AG04449 (cell line): ENCODE measurements at regions not wholly inside any gene's neighbourhood (a gene's known extent, or its start where the extent isn't known, plus 50 kb on each side); places are given as distances from the start of the nearest gene placed in this dataset.
"Not testable (repeated sequence)": the region's sequence is repeated elsewhere in the genome, so short reads cannot be mapped to it uniquely, and the experiment has no call there.

Experiments used
- CTCF ChIA-PET: fragments of 350-600 bp; formaldehyde crosslinking; extraction: SDS; loops from one replicate; lab custom pipeline; 2021; ENCODE audit warnings: antibody characterized with exemption; lab: Yijun Ruan, JAX
- POLR2A ChIA-PET: fragments of 400-600, 350-600 bp; formaldehyde crosslinking; extraction: SDS; loops from one replicate; lab custom pipeline; 2020; ENCODE audit warnings: antibody characterized with exemption, inconsistent platforms; lab: Yijun Ruan, JAX
- DNase-seq: peaks from one replicate; pipeline ENCODE4 v3.0.0-alpha.2; 2010; ENCODE audit warnings: low read depth, low spot score
- H3K4me3 ChIP-seq: 2 replicates; pipeline ENCODE4 v1.5.1; 2011; ENCODE audit warnings: low read depth, mild to moderate bottlenecking, control low read depth, low read length
- CTCF ChIP-seq: IDR thresholded peaks from one replicate; pipeline ENCODE4 v1.5.1; 2011; ENCODE audit warnings: mild to moderate bottlenecking, moderate library complexity, low read length, control low read depth, inconsistent platforms; ENCODE audit not compliant: insufficient read depth; ENCODE audit errors: missing control alignments

DNA sequence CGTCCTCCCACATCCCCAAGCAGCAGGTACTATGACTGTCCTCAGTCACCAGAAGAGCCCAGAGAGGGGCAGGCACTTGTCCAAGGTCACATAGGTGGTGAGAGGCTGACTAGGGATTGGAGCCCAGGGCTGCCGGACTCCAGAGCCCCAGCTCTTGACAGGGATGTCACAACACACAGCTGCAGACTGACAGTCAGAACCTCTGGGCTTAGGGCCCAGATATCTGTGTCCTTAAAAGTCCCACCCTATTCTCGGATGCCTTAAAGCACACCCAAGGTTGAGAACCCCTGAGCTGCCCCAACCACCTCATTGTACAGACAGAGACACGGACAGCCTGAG, 622.9 kb downstream of the MATN1 start:
- CTCF ChIA-PET: interaction anchor here (1.8 kb wide), 1 partner anchor 11 kb away, joined by 7 read pairs; no protein-coding TSS in a partner anchor
- POLR2A ChIA-PET: no interaction called here
- TF ChIP-seq CTCF: no peak
- no peak for DNase-seq
- no peak overlapping the region for H3K4me3 ChIP-seq

DNA sequence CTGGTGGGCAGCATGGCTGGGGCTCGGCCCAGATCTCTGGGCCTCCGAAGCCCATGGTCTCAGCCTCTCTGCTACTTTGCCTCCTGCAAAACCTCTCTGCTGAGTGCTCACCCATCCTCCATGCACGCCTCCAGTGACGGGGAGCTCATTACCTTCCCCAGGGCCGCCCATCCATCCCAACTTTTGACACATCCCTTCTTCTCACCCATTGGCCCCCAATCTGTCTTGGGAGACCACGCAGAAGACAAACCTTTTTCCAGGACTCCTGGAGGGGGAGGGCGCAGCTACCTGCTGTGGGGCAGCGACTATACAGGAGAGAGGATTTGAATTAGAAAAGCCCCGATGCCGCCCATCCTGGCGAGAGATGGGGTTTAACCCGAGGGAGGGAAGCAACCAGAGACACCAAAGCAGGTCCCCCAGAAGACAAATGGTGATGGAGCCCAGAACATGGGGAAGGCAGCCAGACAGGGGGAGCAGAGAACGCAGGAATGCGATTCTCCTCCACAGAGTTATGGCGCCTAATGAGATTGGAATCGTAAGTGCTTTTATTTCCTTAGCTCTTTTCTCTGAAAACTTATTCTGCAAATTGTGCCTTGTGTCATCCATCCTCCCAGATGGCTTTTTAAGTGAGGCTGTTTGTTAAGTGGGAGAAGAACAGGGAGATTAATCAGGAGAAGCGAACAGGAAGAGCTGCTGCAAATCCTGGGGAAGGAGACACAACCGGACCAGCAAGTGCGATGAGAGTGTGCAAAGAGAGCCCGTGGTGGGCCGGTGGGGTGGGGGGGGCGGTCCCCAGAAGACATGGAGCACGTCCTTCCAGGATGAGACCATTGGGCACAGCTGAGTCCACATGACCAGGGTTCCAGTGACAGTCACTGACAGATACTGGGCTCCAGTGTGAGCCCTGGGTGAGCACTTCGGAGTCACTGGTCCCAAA, 623.5 kb downstream of the MATN1 start:
- no peak overlapping the region for H3K4me3 ChIP-seq
- CTCF ChIA-PET: interaction anchor here (1.8 kb wide), 1 partner anchor 11 kb away, joined by 7 read pairs; no protein-coding TSS in a partner anchor
- TF ChIP-seq CTCF: no peak
- POLR2A ChIA-PET: no interaction called here
- no peak for DNase-seq

DNA sequence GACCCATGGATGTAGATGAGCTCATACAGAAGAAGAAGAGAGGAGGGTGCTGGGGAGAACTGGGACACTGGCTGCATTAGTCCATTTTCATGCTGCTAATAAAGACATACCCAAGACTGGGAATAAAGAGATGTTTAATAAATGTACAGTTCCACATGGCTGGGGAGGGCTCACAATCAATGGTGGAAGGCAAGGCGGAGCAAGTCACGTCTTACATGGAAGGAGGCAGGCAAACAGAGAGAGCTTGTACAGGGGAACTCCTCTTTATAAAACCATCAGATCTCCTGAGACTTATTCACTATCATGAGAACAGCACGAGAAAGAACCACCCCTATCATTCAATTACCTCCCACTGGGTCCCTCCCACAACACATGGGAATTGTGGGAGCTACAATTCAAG, 625.5 kb downstream of the MATN1 start:
- H3K4me3 ChIP-seq, DNase-seq, POLR2A ChIA-PET, CTCF ChIA-PET: not testable (repeated sequence)

DNA sequence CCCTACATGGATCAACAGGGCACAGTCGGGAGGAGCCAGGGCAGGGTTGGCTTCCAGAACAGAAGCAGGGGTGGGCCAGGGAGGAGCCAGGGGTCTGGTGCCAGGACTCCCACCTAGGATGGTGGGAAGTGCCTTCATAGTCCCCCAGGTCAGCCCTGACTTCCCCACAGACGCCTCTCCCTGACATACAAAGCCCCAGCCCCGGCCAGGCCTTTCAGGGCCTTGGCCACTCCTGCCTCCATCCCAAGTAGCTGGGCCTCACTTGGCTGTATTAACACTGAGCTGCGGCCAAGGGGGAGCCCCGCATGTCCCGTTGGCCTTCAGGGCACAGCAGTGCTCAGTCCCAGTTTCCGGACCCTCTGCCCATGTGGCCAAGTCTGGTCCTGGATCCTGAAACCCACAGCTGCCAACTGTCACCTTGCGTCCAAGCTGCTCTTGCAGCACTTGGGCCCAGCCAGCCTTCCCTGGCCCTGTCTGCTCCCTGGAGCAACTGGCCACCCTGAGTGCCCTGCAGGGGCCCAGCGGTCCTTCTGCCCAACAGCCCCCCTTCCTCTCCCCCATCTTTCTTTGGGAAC, 627.8 kb downstream of the MATN1 start:
- ChIA-PET POLR2A (no interaction called here), CTCF (no interaction called here)
- TF ChIP-seq CTCF: no peak
- H3K4me3 ChIP-seq: no peak overlapping the region
- DNase-seq: no peak

- POLR2A ChIA-PET: no interaction called here
- DNase-seq: no peak
- TF ChIP-seq CTCF: no peak
- H3K4me3 ChIP-seq: no peak overlapping the region
- CTCF ChIA-PET: no interaction called here
Measured at GRCh38 chr1:30095051-30095450, 628.3 kb downstream of the MATN1 start.

DNA sequence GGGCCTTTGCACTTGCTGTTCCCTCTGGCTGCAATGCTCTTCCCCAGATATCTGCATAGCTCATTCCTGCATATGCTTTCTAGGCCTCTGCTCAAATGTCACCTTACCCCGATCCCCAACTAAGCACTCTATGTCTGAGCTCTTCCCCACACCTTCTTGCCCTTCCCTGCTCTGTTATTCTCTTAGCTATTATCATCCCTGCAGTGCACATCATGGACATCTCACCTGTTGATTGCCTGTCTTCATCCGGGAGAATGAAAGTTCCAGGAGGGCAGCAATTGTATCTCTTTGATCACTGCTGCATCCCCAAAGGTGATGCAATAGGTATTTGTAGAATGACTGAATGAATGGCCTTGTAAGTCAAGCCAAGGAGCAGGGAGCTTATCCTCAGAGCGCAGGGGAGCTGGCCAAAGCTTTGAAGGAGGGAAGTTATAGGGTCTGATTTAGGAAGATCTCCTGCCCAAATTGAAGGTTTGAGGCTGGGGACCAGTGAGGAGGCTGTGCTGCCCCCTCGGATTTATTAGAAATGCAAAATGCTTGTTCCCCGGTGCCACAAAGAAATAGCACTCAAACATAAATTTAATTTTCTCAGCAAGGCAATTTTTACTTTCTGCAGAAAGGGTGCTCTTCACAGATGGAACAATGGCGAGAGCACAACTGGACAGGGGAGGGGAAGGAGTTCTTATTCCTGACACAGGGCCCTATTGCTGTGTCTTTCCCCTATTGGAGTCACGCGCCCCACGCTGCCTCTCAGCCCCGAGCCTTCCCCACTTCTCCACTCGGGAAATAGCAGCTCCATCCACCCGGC, 631.1 kb downstream of the MATN1 start:
- POLR2A ChIA-PET: interaction anchor here (0.6 kb wide), 1 partner anchor 424 kb away, joined by 3 read pairs; no protein-coding TSS in a partner anchor
- TF ChIP-seq CTCF: no peak
- DNase-seq: no peak
- no peak overlapping the region for H3K4me3 ChIP-seq
- CTCF ChIA-PET: no interaction called here
